Dendritic cell treated with granulocyte-macrophage colony-stimulating factor and Interleukin-4, amounts not matched to agents 40 ng/mL and 50 ng/mL, for 4 days (primary cell): ENCODE measurements at regions not wholly inside any gene's neighbourhood (a gene's known extent, or its start where the extent isn't known, plus 50 kb on each side); places are given as distances from the start of the nearest gene placed in this dataset.

ENCODE experiments used
- H3K27ac Mint-ChIP-seq: one replicate; pipeline ENCODE4 v1.8.0; 2022; ENCODE audit warnings: mild to moderate bottlenecking, mixed read lengths
- H3K27me3 Mint-ChIP-seq: one replicate; pipeline ENCODE4 v1.8.0; 2022; ENCODE audit warnings: mild to moderate bottlenecking, mixed read lengths
- H3K36me3 Mint-ChIP-seq: one replicate; pipeline ENCODE4 v1.8.0; 2022; ENCODE audit warnings: low read depth, mixed read lengths
- H3K4me1 Mint-ChIP-seq: one replicate; pipeline ENCODE4 v1.8.0; 2022; ENCODE audit warnings: low read depth, mixed read lengths
- H3K4me3 Mint-ChIP-seq: one replicate; pipeline ENCODE4 v1.8.0; 2022; ENCODE audit warnings: mild to moderate bottlenecking, moderate library complexity, mixed read lengths
- H3K9me3 Mint-ChIP-seq: one replicate; pipeline ENCODE4 v1.8.0; 2022; ENCODE audit warnings: mixed read lengths
- intact Hi-C: fragments of 100-400 bp; cut with micrococcal nuclease; formaldehyde crosslinking; loops from one replicate; pipeline ENCODE4 v1.15.0; 2022

- Mint-ChIP-seq H3K4me3 (no peak overlapping the region), H3K27ac (no peak overlapping the region), H3K27me3 (no peaks in the 10 kb centered on the region), H3K9me3 (no peaks in the 10 kb centered on the region), H3K36me3 (no peaks in the 10 kb centered on the region), H3K4me1 (peaks cover 34% of the 10 kb centered on the region)
- intact Hi-C loops: no loop called here
Measured at GRCh38 chr6:156345700-156346099, 431.5 kb upstream of the ARID1B start.

DNA sequence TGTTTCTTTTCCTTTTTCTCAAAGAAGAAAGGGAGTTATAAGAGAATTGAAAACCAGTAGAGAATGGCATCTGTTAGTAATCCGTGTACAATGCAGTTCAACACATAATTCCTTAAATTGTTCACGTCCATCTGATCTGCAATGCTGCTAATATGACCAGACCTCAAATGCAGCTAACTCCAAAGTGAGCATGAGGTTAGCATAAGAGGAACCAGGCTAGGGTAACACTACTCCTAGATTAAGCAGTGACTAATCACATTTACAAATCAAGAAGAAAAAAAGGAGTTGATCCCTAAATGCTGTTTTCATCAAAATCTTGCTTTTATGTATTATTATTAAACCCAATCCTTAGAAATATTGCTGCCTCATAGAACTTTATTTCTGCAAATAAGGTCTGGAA is 432.7 kb upstream of the ARID1B start:
- no peaks in the 10 kb centered on the region for H3K9me3 Mint-ChIP-seq
- H3K36me3 Mint-ChIP-seq: no peaks in the 10 kb centered on the region
- no peak overlapping the region for H3K4me3 Mint-ChIP-seq
- H3K27me3 Mint-ChIP-seq: no peaks in the 10 kb centered on the region
- intact Hi-C loops: no loop called here
- H3K27ac Mint-ChIP-seq: no peak overlapping the region
- H3K4me1 Mint-ChIP-seq: peaks cover 34% of the 10 kb centered on the region

DNA sequence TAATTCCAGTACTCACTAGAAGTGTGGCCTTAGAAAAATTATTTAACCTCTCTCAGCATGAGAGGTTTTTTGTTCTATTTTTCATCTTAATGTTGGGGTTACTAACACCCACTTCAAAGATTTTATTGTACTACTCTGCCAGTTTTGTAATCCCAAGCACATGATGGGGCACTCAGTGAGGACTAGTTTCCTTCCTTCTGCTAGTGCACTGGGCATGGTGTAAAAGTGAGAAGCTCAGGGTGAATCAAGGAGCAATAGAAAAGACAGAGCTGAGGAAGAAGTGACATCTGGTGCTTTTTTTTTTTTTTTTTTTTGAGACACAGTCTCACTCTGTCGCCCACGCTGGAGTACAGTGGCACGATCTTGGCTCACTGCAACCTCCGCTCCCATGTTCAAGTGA is 439.4 kb upstream of the ARID1B start:
- Mint-ChIP-seq H3K27ac (no peak overlapping the region), H3K4me1 (peaks cover 16% of the 10 kb centered on the region), H3K36me3 (no peaks in the 10 kb centered on the region), H3K9me3 (peaks cover 6% of the 10 kb centered on the region), H3K27me3 (no peaks in the 10 kb centered on the region), H3K4me3 (no peak overlapping the region)
- intact Hi-C loops: no loop called here

DNA sequence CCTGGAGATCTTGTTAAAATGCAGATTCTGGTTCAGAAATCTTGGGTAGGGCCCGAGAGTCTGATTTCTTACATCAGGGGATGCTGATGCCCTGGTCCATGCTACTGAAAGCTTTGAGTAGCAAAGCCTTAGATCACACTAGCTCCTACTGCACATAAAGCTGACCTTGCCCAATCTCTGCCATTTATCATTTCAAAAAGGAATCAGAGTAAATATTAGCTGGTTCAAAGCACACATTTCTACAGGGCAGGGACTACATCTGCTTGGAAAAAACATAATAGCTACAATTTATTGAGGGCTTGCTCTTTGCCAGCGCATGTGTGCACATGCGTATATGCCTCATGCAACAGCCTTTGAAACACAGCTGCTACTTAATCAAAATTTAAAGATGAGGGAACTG is 440.4 kb upstream of the ARID1B start:
- Mint-ChIP-seq H3K27ac (no peak overlapping the region), H3K4me1 (peaks cover 16% of the 10 kb centered on the region), H3K36me3 (no peaks in the 10 kb centered on the region), H3K9me3 (peaks cover 17% of the 10 kb centered on the region), H3K4me3 (no peak overlapping the region), H3K27me3 (no peaks in the 10 kb centered on the region)
- intact Hi-C loops: no loop called here

GRCh38 chr6:156336089-156336488 is 441.1 kb upstream of the ARID1B start:
- Mint-ChIP-seq H3K27ac (no peak overlapping the region), H3K36me3 (no peaks in the 10 kb centered on the region)
- intact Hi-C loops: no loop called here

GRCh38 chr6:156334966-156335365 is 442.2 kb upstream of the ARID1B start:
- no peak overlapping the region for H3K4me3 Mint-ChIP-seq
- peaks cover 29% of the 10 kb centered on the region for H3K9me3 Mint-ChIP-seq
- intact Hi-C loops: no loop called here
- no peaks in the 10 kb centered on the region for H3K36me3 Mint-ChIP-seq
- H3K27me3 Mint-ChIP-seq: no peaks in the 10 kb centered on the region
- peaks cover 16% of the 10 kb centered on the region for H3K4me1 Mint-ChIP-seq
- no peak overlapping the region for H3K27ac Mint-ChIP-seq

More at GRCh38 chr6:156336089-156336488, 441.1 kb upstream of the ARID1B start:
- no peak overlapping the region for H3K4me3 Mint-ChIP-seq
- peaks cover 23% of the 10 kb centered on the region for H3K9me3 Mint-ChIP-seq
- H3K4me1 Mint-ChIP-seq: peaks cover 16% of the 10 kb centered on the region
- no peaks in the 10 kb centered on the region for H3K27me3 Mint-ChIP-seq

DNA sequence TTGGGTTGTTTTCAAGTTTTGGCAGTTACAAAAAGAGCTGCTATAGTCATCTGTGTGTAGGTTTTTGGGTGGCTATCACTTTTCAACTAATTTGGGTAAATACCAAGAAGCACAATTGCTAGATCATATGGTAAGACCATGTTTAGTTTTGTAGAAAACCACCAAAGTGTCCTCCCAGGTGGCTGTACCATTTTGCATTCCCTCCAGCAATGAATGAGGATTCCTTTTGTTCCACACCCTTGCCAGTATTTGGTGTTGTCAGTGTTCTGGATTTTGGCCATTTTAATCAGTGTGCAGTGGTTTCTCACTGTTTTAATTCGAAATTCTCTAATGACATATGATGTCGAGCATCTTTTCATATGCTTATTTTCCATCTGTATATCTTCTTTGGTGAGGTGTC is 457.5 kb upstream of the ARID1B start:
- H3K36me3 Mint-ChIP-seq: no peaks in the 10 kb centered on the region
- H3K4me1 Mint-ChIP-seq: no peaks in the 10 kb centered on the region
- no peaks in the 10 kb centered on the region for H3K27me3 Mint-ChIP-seq
- no peak overlapping the region for H3K27ac Mint-ChIP-seq
- H3K9me3 Mint-ChIP-seq: peaks cover 57% of the 10 kb centered on the region
- H3K4me3 Mint-ChIP-seq: no peak overlapping the region
- intact Hi-C loops: no loop called here

DNA sequence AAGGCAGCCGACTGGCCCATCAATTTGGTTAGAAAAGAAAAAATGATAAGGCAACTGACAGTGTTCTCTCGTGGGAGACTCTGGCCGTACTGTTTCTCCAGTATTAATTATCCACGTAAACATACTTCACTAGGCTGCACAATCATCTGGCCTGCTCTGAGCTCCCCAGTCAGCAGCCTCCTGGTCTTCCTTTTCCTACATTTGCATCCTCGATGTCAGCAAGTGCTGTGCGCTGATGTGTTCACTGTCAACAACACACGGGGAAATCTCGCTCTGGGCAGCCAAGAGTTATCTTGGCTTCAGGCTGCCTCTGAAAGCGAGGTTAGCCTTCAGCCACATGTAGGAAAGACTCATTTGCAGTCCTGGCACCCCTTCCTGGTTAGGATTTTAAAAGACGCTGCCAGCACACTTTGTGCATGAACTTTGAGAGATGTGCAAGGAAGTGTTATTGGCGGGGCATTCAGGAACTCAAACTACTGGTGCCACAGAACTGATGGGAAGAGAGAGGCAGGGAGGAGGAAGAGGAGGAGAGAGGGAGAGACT is 460.5 kb upstream of the ARID1B start:
- Mint-ChIP-seq H3K27me3 (no peaks in the 10 kb centered on the region), H3K36me3 (no peaks in the 10 kb centered on the region)

DNA sequence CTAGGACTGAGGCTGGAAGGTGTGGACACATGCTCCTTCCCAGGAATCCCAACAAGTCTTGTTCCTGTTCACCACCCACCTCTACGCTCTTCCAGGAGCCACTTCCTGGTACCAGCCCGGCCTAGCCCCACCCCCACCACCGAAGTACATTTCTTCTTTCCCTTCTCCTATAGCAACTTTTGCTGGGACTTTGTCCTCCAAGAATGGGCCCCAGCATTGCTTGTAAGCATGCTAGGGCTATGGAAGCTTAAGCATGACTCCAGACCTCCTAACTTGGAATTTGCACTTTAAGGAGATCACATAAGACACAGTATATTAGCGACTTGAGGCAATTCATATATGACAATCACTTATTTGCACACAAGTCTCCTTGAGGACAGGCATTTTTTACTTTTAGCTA is 462.0 kb upstream of the ARID1B start:
- Mint-ChIP-seq H3K36me3 (no peaks in the 10 kb centered on the region), H3K27me3 (no peaks in the 10 kb centered on the region), H3K4me3 (no peak overlapping the region), H3K9me3 (peaks cover 44% of the 10 kb centered on the region), H3K4me1 (no peaks in the 10 kb centered on the region), H3K27ac (no peak overlapping the region)
- intact Hi-C loops: no loop called here

More for the DNA sequence above, 460.5 kb upstream of the ARID1B start:
- intact Hi-C loops: no loop called here
- H3K27ac Mint-ChIP-seq: no peak overlapping the region
- peaks cover 53% of the 10 kb centered on the region for H3K9me3 Mint-ChIP-seq
- H3K4me1 Mint-ChIP-seq: no peaks in the 10 kb centered on the region
- H3K4me3 Mint-ChIP-seq: no peak overlapping the region

GRCh38 chr6:156313037-156313436 is 464.1 kb upstream of the ARID1B start:
- Mint-ChIP-seq H3K27ac (no peak overlapping the region), H3K4me1 (no peaks in the 10 kb centered on the region), H3K4me3 (no peak overlapping the region), H3K9me3 (peaks cover 32% of the 10 kb centered on the region), H3K36me3 (no peaks in the 10 kb centered on the region), H3K27me3 (no peaks in the 10 kb centered on the region)
- intact Hi-C loops: no loop called here

DNA sequence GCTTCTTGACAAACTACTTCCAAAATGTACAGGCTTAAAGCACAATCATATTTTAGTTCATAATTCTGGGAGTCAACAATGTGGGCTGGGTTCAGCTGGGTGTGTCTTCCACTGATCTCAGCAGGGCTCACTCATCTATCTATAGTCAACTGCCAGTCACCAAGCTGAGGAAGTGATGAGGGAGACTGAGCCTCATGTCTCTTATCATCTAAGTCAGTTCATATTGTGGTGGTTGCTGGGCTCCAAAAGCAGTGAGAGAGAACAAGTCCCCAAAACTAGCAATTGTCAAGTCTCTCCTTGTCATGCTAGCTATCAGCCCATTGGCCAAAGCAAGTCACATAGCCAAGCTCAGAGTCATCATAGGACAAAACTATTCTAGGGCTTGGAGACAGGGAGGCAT is 465.9 kb upstream of the ARID1B start:
- Mint-ChIP-seq H3K4me1 (no peaks in the 10 kb centered on the region), H3K27me3 (no peaks in the 10 kb centered on the region), H3K36me3 (no peaks in the 10 kb centered on the region), H3K27ac (no peak overlapping the region), H3K4me3 (no peak overlapping the region), H3K9me3 (peaks cover 16% of the 10 kb centered on the region)
- intact Hi-C loops: no loop called here

- no peak overlapping the region for H3K4me3 Mint-ChIP-seq
- H3K4me1 Mint-ChIP-seq: no peaks in the 10 kb centered on the region
- peaks cover 16% of the 10 kb centered on the region for H3K9me3 Mint-ChIP-seq
- H3K36me3 Mint-ChIP-seq: no peaks in the 10 kb centered on the region
- no peaks in the 10 kb centered on the region for H3K27me3 Mint-ChIP-seq
- intact Hi-C loops: no loop called here
- no peak overlapping the region for H3K27ac Mint-ChIP-seq
Measured at GRCh38 chr6:156310701-156311100, 466.5 kb upstream of the ARID1B start.

DNA sequence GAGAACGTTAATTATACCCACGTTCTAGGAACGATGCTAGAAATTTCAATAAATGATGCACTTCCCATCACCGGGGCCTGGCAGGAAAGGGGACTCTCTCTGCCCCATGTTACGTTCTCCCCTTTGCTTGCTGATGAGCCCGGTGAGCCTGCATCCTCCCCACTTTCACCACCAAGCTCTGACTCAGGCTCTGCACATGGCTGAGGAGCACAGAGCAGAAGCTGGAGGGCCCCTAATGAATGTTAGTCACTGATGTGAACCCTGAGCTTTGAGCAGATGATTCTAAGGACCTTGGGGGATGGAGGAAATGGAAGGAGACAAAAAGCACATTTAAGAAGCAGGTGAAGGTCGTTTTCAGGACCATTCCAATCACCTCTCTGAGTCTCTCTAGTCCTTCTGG is 468.2 kb upstream of the ARID1B start:
- Mint-ChIP-seq H3K27ac (no peak overlapping the region), H3K27me3 (no peaks in the 10 kb centered on the region), H3K36me3 (no peaks in the 10 kb centered on the region), H3K9me3 (peaks cover 15% of the 10 kb centered on the region), H3K4me3 (no peak overlapping the region), H3K4me1 (no peaks in the 10 kb centered on the region)
- intact Hi-C loops: no loop called here

DNA sequence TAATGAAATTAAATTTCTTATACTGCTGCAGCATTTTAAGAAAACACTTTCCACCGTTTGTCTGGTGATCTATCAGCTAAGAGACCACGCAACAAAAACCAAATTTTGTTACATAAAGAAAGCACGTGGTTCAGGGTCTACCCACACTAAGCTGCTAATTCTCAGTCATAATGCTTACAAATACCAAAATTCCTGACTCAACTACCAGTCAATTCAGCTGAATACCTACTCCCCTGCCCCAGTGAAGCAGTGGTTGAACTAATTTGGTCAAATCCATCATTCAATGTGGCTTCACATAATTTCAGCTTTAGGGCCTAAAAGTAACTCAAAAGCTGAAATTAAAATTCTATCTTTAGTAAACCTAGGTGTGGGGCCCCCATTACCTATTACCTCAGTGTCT is 468.6 kb upstream of the ARID1B start:
- intact Hi-C loops: no loop called here
- H3K27ac Mint-ChIP-seq: no peak overlapping the region
- H3K4me1 Mint-ChIP-seq: no peaks in the 10 kb centered on the region
- no peak overlapping the region for H3K4me3 Mint-ChIP-seq
- H3K27me3 Mint-ChIP-seq: no peaks in the 10 kb centered on the region
- H3K36me3 Mint-ChIP-seq: no peaks in the 10 kb centered on the region
- peaks cover 11% of the 10 kb centered on the region for H3K9me3 Mint-ChIP-seq

DNA sequence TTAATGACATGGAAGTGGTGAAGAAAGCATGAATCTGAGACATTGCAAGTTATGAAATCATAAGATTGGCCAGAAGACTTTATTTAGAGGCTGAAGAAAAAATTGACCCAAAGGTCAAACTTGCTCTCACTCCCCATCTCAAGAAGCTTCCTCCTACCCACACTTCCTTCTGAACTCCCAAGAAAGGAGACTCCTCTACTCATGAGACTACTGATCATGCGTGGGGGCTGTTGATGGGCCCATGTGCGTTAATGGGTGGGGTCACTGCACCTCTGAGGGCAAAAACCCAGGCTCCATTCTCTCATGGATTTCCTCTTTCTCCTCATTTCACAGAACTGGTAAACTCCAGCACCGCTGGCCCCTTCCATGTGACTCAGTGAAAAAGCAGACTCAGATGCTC is 470.6 kb upstream of the ARID1B start:
- H3K4me3 Mint-ChIP-seq: no peak overlapping the region
- H3K36me3 Mint-ChIP-seq: no peaks in the 10 kb centered on the region
- H3K9me3 Mint-ChIP-seq: peaks cover 5% of the 10 kb centered on the region
- H3K27me3 Mint-ChIP-seq: no peaks in the 10 kb centered on the region
- no peaks in the 10 kb centered on the region for H3K4me1 Mint-ChIP-seq
- no peak overlapping the region for H3K27ac Mint-ChIP-seq
- intact Hi-C loops: no loop called here
